ENCODE measurements at regions not wholly inside any gene's neighbourhood (a gene's known extent, or its start where the extent isn't known, plus 50 kb on each side); places are given as distances from the start of the nearest gene placed in this dataset.
"Not testable (repeated sequence)": the region's sequence is repeated elsewhere in the genome, so short reads cannot be mapped to it uniquely, and the experiment has no call there.

DNA sequence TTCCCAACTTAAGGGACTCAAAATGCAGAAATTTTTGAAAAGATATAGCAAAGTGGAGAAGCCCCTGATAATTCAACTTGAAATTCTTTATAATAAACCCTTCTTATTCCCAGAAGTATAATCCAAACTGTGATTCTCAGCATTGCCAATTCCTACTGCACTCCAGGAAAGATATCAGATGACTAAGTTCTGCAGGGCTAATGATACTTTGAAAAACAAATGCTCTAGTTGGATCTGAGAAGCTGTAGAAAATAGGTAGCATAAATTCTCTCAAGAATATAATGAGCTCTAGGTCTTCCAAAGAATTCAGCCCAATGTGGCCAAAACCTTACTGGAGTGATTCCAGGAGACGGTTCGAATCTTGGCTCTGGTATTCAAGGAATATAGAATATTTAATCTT, 294.0 kb upstream of the PTBP2 start:
- DNase-seq (ENCODE audit: low spot score), result no peak

DNA sequence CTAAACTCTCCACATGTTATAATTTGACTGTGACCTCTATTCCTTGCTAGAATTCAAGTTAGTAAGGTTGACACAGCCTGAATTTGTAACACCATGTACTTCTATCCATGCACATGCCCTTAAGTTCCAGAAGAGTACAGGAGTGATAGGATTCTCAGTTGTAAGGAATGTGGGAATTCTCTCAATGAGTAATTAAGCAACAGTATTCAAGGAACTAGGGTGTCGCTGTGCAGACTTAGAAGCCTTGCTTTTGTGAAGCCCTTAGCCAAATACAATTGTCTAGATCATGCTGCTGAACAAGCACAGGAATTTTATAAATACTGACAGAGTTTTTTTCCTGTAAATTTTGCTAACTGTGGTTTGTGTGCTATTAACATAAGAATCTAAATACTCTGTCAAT, 276.3 kb upstream of the PTBP2 start:
- DNase-seq (ENCODE audit: low spot score), result no peak

DNA sequence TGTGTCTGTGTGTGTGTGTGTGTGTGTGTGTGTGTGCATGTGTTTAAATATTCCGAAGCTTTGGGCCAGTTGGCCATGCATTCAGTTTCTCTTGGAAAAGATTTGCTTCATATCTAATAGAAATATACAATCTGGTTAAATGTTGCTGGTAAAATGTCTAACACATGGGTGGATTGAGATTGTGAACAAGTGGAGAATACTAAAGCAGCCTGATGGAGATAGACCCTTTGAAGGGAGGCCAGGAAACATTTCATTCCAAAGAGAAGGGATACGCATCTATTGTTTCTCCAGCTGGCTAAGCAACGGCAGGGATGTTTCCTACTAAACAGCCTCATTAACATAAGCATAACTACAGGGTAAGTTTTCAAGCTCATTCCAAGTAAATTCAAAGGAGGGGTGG, 257.5 kb upstream of the PTBP2 start:
- DNase-seq (ENCODE audit: low spot score), result no peak

DNA sequence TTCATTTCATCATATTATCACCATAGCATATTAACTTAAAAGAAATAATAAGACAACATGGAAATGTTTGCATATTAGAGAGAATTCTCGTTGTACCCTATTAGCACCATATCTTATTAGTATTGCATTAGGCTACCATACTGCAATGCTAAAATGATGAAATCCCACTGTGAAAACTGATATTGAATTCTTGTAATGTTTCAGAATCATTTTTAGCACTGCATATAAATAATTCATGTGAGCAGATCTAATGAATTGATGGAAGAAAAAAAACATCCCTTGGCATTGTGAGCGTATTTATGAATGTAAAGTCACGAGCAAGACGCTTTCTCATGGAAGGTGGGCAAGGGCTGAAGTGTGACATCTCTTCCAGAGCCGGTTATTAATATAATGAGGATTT, 257.1 kb upstream of the PTBP2 start:
- DNase-seq (ENCODE audit: low spot score), result no peak

DNA sequence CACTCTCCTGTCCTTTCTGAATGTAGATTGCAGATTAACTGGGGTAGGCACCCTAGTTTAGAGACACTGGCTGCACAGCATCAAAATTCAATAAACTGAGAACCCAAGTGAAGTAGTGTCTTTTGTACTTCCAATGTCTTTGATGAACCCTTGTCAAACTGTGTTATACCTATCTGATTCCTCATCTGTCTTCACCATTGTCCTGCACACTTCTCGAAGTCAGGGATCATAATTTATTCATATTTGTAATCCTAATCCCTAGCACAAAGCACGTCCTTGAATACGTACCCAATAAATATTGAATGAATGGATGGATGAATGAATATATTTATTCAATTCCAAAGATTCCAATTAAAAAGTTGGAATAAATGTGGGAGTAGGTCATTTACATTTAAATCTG, 256.6 kb upstream of the PTBP2 start:
- DNase-seq (ENCODE audit: low spot score), result no peak

DNA sequence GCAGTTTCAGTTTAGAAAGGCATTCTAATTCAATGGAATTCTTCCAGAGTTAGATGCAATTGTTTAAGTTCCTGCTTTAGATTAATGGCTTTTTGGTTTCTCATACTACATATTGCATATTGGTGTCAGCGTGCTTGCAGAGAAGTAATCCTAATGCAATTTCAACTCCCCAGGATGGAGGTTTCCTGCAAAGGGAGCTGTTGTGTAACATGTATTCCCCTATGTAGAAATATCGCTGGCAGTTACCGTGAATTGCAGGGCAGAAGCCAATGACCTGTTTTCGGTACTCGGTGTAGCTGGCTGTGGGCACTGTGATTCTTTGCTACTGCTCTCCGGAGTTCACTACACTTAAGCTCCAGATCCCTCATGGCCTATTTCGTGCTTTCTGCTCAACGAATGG, 256.1 kb upstream of the PTBP2 start:
- no peak for DNase-seq (ENCODE audit: low spot score)

DNA sequence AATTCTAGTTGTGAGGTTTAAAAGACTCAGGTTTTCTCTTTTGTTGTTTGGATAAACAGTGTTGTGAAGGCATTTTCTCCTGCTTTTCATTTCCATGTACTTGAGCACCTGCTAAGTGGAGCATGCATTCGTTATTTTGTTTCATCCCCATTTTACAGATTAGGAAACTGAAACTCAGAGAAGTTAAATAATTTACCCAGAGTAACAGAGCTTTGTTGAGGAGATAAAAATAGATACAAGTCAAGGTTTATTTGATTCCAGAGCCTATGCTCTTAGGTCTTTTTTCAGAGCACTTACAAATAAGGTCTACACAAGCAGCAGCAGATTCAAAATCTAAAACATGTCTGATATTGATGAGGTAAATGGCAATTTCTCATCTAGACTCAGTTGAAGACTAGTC, 254.7 kb upstream of the PTBP2 start:
- no peak for DNase-seq (ENCODE audit: low spot score)

DNA sequence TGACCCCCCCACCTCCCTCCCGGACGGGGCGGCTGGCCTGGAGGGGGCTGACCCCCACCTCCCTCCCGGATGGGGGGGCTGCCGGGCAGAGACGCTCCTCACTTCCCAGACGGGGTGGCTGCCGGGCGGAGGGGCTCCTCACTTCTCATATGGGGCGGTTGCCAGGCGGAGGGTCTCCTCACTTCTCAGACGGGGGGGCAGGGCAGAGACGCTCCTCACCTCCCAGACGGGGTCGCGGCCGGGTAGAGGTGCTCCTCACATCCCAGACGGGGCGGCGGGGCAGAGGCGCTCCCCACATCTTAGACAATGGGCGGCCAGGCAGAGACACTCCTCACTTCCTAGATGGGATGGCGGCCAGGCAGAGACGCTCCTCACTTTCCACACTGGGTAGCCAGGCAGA, 251.9 kb upstream of the PTBP2 start:
- not testable (repeated sequence) for DNase-seq (ENCODE audit: low spot score)

DNA sequence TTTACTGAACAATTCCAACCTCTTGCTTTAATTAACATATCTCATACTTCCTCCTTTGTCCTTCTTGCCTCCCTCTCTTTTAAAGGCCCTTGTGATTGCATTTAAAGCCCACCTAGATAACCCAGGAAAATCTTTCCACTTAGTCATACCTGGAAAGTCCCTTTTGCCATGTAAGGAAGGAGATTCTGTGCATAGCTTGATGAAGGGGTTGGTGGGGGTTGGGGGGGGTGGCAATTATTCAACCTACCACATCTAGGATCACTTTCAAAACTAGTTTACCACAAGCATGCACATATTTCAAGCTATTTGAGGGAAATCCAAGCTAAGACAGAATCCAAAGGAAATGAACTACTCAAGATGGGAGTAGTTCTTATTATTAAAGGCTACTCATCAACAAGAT, 249.1 kb upstream of the PTBP2 start:
- DNase-seq (ENCODE audit: low spot score), result no peak

DNA sequence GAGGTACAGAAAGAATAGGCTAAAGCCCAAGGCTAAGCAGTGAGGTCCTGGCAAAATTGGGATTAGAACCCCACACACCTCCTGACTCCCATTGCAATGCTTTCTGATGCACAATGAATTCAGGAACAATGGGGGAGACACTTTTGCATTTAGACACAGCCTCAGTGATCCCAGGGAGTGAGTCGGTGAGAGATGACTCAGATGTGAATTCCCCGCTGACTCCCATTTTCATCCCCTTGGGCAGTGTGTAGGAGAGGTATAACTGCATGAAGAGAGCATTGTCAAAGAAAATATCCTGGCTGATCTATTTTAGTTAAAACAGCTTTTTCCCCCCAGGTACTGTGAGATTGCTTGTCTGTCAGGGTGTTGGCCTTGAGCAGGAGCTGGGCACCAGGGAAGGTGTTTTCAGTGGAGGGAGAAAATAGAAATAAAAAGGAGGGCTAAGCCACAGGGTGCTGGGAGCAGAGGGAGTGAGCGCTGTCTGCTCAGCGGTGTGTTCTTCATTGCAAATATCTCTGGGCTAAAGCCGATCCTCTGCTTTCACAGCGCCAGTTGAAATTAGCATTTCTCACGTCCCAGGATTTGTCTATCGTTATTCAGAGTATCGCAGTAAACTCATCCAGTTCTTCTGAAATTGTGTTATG, 247.7 kb upstream of the PTBP2 start:
- no peak for DNase-seq (ENCODE audit: low spot score)

DNA sequence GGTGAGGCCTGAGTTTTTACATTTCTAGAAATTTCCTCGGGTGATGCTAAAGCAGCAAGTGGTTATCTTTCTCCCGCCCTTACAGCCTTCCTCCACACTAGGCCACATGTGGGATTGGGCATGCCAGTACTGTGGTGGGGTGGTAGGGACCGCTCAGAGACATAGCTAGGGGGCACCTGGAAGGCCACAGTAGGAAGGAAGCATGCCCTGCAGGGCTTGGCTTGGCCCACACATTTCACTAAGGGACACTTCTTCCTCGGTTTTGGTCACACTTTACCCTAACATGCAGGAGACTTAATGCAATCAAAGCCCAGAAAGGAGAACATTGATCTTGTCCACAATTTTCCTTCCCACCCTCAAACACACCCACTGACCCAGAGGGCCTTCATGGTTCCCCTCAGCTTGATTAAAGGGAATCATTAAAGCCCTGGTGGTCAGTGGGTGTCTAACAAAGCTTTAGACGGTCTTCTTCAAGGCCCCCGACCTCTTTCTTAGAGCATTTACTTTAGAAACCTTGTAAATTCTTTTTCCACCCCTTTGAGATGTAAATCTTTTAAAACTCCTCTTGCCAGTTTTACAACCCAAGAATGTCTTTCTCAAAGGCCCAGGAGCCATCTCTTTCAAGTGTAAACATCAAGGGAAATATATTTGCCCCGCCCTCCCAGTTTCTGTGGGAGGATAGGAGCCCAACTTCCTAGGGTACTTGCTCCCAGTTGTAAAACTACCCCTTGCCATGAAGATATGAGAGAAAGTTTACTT, 246.4 kb upstream of the PTBP2 start:
- DNase-seq (ENCODE audit: low spot score), result no peak

DNA sequence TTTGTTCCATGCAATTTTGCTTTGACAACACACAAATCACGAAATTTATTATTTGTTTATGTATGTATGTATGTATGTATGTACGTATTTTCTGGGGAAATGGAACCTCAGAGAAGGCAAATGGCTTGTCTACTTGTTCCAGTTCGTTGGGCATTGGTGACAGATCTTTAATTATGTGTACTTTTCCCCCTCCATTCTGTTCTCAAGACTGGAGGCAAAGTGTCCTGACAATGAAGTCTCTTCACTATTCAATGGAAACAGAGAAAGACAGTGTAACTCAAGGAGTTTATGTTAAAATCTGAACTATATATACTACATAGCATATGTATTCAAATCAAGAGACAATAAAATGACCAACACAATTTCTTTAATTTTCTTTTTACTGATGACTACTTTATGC, 245.7 kb upstream of the PTBP2 start:
- DNase-seq (ENCODE audit: low spot score), result no peak

DNA sequence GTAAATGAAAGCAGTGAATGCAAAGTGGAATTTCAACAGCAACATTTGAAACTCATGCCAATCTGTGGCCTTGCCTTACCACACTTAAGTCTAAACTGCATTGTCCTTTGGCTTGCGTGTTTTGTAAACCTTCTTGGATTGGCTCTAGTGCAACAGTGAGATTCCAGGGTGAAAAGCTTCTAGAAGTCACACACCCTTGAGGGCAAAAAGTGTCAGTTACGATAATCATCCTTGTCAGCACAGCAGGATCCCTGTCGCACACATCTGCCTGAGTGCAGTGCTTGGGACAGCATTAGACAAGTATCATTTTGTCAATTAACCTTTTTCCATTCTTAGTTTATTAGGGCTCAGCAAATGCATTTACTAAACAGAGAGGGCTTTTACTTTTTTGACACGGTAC, 243.4 kb upstream of the PTBP2 start:
- DNase-seq (ENCODE audit: low spot score), result no peak

DNA sequence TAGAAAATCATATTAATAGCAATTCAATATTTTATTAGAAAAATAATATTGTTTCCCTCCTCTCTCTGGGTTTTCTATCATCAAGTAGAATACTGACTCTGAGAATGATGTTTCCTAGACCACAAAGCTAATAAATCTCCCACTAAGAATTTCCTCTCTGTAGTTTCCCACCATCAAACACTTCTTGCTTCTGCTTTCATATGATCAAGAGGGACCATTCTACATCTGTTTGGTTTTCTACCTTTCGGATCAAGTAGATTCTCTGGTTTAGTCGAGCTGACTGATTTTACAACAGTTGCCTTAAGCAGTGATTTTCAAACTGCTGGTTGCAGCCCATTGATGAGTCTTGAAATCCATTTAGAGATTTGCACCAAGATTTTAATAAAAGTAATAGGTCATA, 240.2 kb upstream of the PTBP2 start:
- DNase-seq (ENCODE audit: low spot score), result no peak

DNA sequence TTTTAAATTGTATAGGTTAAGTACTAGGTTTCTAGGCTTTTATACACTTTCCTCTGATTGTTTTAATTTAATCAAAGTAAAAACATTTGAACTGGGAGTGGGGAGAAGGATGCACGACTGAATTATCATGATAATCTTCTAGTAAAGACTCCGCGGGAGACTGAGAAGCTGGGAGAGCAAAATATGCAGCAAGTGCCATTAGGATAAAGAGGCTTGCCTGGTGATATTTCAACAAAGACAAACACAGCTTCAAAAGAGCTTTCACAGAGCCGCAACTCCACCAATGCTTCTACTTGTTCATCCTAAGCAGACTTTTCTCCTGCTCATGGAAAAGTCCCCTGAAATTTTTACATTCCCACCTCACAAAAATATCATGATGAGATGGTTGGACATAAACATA, 239.0 kb upstream of the PTBP2 start:
- no peak for DNase-seq (ENCODE audit: low spot score)

DNA sequence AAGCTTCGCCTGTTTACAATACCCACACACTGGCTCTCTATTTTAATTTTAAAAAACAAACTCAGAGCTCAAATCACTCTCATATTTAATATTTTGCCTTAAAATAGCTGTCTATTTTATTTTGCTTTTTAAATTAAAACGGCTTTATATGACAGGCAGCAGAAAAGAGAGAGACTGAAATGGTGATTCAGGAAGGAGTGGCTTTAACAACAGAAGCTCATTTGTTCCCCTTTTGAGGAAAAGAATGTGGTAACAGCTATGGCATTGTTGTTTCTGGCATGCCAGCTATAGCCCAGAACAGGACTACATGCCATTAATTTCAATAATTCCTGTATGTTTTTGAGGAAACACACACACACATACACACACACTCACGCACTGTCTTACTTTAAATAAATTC, 234.2 kb upstream of the PTBP2 start:
- DNase-seq (ENCODE audit: low spot score), result no peak

DNA sequence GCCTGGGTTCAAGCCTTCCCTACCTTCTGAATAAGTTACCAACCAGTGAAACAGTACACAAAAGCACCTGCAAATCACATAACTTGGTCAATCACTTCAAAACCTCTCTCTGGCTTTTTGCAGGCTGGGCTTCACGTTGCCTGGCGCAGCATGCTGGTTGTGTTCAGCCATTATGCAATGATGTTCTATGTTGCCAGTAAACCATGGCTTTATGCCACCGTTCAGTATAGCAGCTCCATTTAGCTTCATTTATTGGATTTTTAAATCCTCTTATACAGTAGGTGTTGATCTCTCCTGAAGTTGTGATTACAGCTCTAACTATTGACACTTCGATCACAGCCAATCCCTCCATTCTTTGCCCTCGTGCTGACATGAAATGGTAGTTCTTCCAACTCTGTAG, 233.6 kb upstream of the PTBP2 start:
- DNase-seq (ENCODE audit: low spot score), result no peak

DNA sequence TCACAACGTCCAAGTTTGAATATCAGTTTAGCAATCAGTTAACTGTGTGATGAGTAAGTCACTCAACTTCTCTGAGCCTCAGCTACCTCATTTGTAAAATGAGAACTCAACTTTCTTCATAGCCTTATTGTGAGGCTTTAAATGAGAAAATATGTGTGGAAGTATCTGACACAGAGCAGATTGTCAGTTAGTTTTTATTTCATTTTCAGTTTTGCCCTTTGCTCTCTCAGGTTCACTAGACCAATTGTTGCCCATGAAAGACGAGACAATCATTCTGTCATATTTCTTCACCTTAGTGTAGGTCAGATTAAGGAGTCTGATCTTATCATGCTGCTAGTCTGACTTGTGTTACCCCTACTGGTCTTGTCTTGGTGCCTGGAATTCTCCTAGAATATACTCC, 232.8 kb upstream of the PTBP2 start:
- no peak for DNase-seq (ENCODE audit: low spot score)

DNA sequence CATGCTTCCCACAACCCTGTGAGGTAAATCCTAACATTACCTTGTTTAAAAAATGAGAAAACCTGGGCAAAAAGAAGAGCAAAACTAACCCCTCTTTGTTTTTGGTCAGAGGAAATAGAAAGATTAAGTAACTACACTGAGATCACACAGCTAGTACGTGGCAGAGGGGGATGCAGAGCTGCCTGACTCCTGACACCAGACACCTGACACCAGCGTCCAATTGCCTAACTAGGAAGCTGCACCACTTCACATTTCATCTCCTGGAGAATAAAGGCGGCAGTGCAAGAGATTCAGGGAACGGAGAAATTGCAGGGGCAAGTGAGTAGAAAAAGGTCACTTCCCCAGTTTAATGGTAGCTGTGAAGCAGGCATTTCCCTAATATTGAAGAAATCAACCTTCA, 229.3 kb upstream of the PTBP2 start:
- no peak for DNase-seq (ENCODE audit: low spot score)

DNA sequence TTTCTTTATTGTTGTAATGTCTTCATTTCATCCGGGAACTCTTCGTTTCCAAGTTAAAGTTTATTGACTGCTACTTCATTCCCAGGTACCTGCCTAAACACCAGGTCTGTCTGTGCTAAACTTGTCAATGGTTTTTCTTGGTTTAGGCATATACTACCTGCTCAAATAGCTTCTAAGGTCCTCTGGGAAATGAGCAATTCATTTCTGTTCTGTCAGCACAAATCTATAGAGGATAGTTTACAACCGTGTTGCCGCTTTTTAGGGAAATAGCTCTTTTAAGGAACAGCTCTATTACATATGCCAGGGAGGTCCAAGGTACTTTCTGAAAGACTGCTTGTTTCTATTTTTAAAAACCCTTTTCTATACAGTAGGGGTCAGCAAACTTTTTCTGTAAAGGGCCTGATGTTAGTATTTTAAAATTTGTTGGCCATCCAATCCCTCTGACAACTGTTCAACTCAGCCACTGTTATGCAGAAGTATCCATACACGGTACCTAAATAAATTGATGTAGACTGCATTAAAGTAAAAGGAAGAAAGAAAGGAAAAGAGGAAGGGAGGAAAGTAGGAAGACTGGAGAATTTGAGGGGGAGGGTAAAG, 222.7 kb upstream of the PTBP2 start:
- DNase-seq (ENCODE audit: low spot score), result no peak

DNA sequence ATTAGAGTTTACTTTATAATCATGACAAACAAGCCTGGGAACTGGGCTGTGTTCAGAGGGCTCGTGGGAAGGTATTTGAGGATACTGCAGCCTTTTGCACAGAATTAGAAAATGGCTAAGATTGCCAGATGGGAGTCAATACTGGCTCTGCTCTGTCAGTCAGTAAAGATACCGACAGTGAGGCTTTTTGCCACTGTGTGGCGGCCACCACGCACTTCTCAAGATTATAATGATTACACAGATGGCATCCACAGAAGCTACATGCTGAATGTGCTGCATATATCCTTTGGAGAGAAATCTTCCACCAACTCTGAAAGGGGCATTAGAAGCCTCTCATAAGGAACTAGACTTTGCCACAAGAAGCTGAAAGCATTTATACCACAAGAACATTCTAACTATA, 213.4 kb upstream of the PTBP2 start:
- DNase-seq (ENCODE audit: low spot score), result no peak

DNA sequence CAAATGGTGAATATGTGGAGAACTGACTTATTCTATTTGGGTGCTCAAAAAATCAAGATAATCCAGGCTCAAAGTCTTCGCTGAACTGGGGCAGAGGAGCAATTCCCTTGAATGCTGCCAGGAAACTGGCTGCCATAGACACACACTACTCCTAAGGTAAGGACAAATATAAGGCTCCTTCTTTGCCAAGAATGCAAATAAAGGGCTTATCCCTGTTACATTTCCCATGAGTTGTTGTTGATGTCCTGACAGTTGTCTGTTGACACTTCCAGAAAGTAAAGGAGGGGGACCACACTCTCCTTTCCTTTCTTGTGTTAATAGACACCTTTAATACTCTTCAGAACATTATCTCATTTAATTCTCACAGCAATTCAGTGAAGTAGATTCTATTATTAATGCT, 212.2 kb upstream of the PTBP2 start:
- DNase-seq (ENCODE audit: low spot score), result no peak

DNA sequence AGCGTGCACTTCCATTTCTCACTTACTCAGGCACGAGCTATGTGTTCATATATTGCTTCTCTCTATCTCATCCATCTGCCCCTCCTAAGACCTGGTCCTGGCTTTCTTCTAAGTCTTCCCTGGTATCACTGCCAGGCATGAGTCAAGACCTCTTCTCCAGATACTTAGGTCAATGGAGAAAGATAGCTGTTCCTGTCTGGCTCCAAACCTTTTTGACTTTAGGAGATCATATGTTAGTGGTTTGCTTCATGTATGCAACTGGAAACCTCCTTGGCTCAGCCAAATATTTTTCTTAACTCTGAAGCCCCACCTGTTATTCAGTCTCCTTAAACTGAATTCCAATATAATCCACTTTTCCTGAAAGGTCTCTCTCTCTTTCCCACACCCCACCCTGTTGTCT, 211.6 kb upstream of the PTBP2 start:
- DNase-seq (ENCODE audit: low spot score), result no peak

DNA sequence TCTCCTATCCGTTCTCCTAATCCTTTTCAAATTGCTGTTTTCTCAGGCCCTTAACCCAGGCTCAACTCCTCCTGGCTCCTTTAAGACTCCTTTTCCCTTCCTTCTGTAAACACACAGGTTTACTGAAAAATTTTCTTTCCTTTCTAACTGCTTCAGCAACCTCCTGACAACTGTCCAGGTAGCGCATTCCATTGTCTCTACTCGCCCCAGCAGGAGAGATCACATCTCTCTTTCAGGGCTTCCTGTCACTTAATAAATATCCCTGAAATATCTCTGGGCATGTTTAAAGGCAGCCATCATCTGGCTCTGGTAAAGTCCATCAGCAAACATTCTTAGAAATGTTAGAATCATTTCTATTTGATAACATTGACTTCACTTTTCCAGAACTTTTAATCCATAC, 211.2 kb upstream of the PTBP2 start:
- no peak for DNase-seq (ENCODE audit: low spot score)
